Esophagus squamous epithelium (tissue), 4 donors: ENCODE measurements at regions not wholly inside any gene's neighbourhood (a gene's known extent, or its start where the extent isn't known, plus 50 kb on each side); places are given as distances from the start of the nearest gene placed in this dataset.

ENCODE experiments used
- CTCF ChIP-seq, 6 experiments: fragments of 450-650 bp in 4 of 6; fragments of 200-600 bp in 2 of 6; sonication (generic) in 2 of 6; IDR thresholded peaks; one replicate each; pipeline ENCODE4 v1.5.1; 2016 to 2019; ENCODE audit warnings: antibody characterized with exemption in 6 of 6, mild to moderate bottlenecking in 4 of 6, moderate library complexity in 4 of 6
- POLR2A ChIP-seq, 4 donors: fragments of 450-650 bp; IDR thresholded peaks; one replicate each; pipeline ENCODE4 v1.6.1; 2017; ENCODE audit warnings: antibody characterized with exemption in 4 of 4, mild to moderate bottlenecking in 4 of 4, moderate library complexity in 3 of 4

GRCh38 chr22:27679693-27680488, 121.7 kb downstream of the MN1 start:
- TF ChIP-seq CTCF (IDR thresholded peaks at IDR 0.05): no peak
- no peak for TF ChIP-seq POLR2A (IDR thresholded peaks at IDR 0.05)
